CD4-positive, alpha-beta T cell (primary cell): ENCODE measurements at regions not wholly inside any gene's neighbourhood (a gene's known extent, or its start where the extent isn't known, plus 50 kb on each side); places are given as distances from the start of the nearest gene placed in this dataset.

Experiments used
- ATAC-seq: fragments of 200-7000 bp; cut with Tn5 transposase; one replicate; pipeline ENCODE4 v1.10.0; 2022; ENCODE audit warnings: mild to moderate bottlenecking; ENCODE audit not compliant: poor library complexity
- CTCF ChIA-PET: fragments of 350-600 bp; sonication (Branson Sonifier 250); formaldehyde crosslinking; loops from one replicate; lab custom pipeline; 2021; ENCODE audit warnings: antibody characterized with exemption, inconsistent platforms; lab: Charles Lee
- POLR2A ChIA-PET: fragments of 350-600 bp; sonication (Branson Sonifier 250); formaldehyde crosslinking; loops from one replicate; lab custom pipeline; 2021; ENCODE audit warnings: antibody characterized with exemption, inconsistent platforms; lab: Charles Lee
- DNase-seq, 14 experiments: peaks; one replicate each; pipeline ENCODE4 v3.0.0-alpha.2; 2013 to 2020; ENCODE audit warnings: mixed read lengths in 2 of 14
- H3K27ac ChIP-seq, 2 donors: one replicate each; pipeline versions ENCODE4 v1.5.1 to v1.7.0; 2013; ENCODE audit warnings: low read length in 2 of 2, low read depth in 1 of 2, mild to moderate bottlenecking in 1 of 2
- H3K27me3 ChIP-seq, 2 experiments: 1 replicate in 1 of 2; 2 replicates in 1 of 2; pipeline versions ENCODE4 v1.6.1 to v1.7.0; 2013; ENCODE audit warnings: low read length in 2 of 2, control low read depth in 1 of 2, mild to moderate bottlenecking in 1 of 2, moderate library complexity in 1 of 2; ENCODE audit not compliant: insufficient read depth in 2 of 2, control insufficient read depth in 1 of 2
- H3K36me3 ChIP-seq: one replicate; pipeline ENCODE4 v1.6.1; 2013; ENCODE audit warnings: low read length, control low read depth; ENCODE audit not compliant: insufficient read depth
- H3K4me1 ChIP-seq: one replicate; pipeline ENCODE4 v1.6.1; 2013; ENCODE audit warnings: low read length, control low read depth; ENCODE audit not compliant: insufficient read depth
- H3K4me3 ChIP-seq: one replicate; pipeline ENCODE4 v1.5.1; 2013; ENCODE audit warnings: mild to moderate bottlenecking, low read length, moderate library complexity
- H3K9me3 ChIP-seq, 2 experiments: 1 replicate in 1 of 2; 2 replicates in 1 of 2; pipeline versions ENCODE4 v1.6.1 to v1.7.0; 2013; ENCODE audit warnings: low read length in 2 of 2, mild to moderate bottlenecking in 2 of 2, control low read depth in 1 of 2, moderate library complexity in 1 of 2; ENCODE audit not compliant: control insufficient read depth in 1 of 2, insufficient read depth in 1 of 2
- H3K27ac Mint-ChIP-seq: one replicate; pipeline ENCODE4 v1.8.0; 2020; ENCODE audit warnings: mixed read lengths
- H3K27me3 Mint-ChIP-seq: one replicate; pipeline ENCODE4 v1.8.0; 2021; ENCODE audit warnings: mixed read lengths
- H3K36me3 Mint-ChIP-seq: one replicate; pipeline ENCODE4 v1.8.0; 2021; ENCODE audit warnings: low read depth, mixed read lengths
- H3K4me1 Mint-ChIP-seq: one replicate; pipeline ENCODE4 v1.8.0; 2021; ENCODE audit warnings: low read depth, mixed read lengths
- H3K4me3 Mint-ChIP-seq: one replicate; pipeline ENCODE4 v1.8.0; 2020; ENCODE audit warnings: mild to moderate bottlenecking, mixed read lengths
- H3K9me3 Mint-ChIP-seq: one replicate; pipeline ENCODE4 v1.8.0; 2020; ENCODE audit warnings: mixed read lengths
- intact Hi-C, 2 experiments: fragments of 100-400 bp; cut with DNase I in 1 of 2; cut with micrococcal nuclease in 1 of 2; formaldehyde crosslinking; loops; one replicate each; pipeline versions ENCODE4 v1.15.1 to v1.9.0; 2023 to 2025; cut with DNase I, micrococcal nuclease
- TF ChIP-seq, protein P1 (sequence below): fragments of 200-600 bp; IDR thresholded peaks from one replicate; pipeline ENCODE4 v1.8.0; 2022; ENCODE audit warnings: antibody characterized with exemption, mild to moderate bottlenecking

DNA sequence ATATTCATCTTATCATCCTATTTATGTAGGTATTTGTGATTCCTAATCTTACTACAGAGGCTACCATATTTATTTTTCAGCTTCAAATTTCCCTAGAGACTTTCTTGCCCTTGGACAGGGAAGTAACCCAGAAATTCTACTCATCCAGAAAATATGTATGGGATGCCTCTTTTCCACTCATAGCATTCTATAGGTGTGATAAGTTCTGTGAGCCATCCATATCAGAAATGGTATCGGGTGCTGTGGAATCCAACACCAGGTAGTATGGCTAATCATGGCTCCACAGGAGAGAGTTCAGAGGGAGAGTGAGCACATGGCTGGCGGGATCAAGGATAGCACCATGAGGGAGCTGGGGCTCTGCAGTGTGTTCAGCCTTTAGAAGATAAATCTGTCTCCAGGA lies 349.3 kb upstream of the ACTBL2 start:
- DNase-seq (no peak), ATAC-seq (no peak)
- CTCF ChIA-PET: no interaction called here
- Mint-ChIP-seq H3K27me3 (no peaks in the 10 kb centered on the region), H3K36me3 (no peaks in the 10 kb centered on the region), H3K4me3 (no peak overlapping the region), H3K9me3 (no peaks in the 10 kb centered on the region), H3K27ac (no peak overlapping the region), H3K4me1 (no peaks in the 10 kb centered on the region)
- Histone ChIP-seq H3K4me1 (no peaks in the 10 kb centered on the region), H3K27me3 (no peaks in the 10 kb centered on the region), H3K9me3 (no peaks in the 10 kb centered on the region), H3K4me3 (no peak overlapping the region), H3K36me3 (no peaks in the 10 kb centered on the region), H3K27ac (no peak overlapping the region)
- intact Hi-C loops: no loop called here
- TF ChIP-seq, protein P1, sequence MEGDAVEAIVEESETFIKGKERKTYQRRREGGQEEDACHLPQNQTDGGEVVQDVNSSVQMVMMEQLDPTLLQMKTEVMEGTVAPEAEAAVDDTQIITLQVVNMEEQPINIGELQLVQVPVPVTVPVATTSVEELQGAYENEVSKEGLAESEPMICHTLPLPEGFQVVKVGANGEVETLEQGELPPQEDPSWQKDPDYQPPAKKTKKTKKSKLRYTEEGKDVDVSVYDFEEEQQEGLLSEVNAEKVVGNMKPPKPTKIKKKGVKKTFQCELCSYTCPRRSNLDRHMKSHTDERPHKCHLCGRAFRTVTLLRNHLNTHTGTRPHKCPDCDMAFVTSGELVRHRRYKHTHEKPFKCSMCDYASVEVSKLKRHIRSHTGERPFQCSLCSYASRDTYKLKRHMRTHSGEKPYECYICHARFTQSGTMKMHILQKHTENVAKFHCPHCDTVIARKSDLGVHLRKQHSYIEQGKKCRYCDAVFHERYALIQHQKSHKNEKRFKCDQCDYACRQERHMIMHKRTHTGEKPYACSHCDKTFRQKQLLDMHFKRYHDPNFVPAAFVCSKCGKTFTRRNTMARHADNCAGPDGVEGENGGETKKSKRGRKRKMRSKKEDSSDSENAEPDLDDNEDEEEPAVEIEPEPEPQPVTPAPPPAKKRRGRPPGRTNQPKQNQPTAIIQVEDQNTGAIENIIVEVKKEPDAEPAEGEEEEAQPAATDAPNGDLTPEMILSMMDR: no peak
- POLR2A ChIA-PET: no interaction called here

DNA sequence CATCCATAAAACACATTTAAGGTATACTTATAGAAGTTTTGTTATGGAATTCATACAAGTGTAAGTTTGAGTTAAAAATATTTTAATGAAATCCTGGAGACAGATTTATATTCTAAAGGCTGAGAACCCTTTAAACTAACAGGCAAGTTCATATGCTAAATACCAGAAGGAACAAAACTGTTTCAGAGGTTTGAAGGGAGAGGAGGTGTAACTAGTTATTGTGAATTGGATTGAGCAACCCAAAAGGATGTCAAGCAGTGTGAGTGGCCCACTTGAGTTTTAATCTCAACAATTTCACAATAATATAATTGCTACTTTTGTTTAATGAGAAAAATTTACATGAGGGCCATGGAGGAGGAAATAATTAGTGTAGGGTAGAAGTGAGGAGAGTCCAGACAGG lies 348.5 kb upstream of the ACTBL2 start:
- Histone ChIP-seq H3K4me3 (no peak overlapping the region), H3K27ac (no peak overlapping the region), H3K9me3 (no peaks in the 10 kb centered on the region), H3K36me3 (no peaks in the 10 kb centered on the region), H3K27me3 (no peaks in the 10 kb centered on the region), H3K4me1 (no peaks in the 10 kb centered on the region)
- H3K27me3 Mint-ChIP-seq: no peaks in the 10 kb centered on the region
- ATAC-seq (no peak), DNase-seq (no peak)
- POLR2A ChIA-PET: no interaction called here
- TF ChIP-seq, protein P1: no peak
- CTCF ChIA-PET: no interaction called here
- intact Hi-C loops: no loop called here
- H3K4me3 Mint-ChIP-seq: no peak overlapping the region
- no peaks in the 10 kb centered on the region for H3K36me3 Mint-ChIP-seq
- no peak overlapping the region for H3K27ac Mint-ChIP-seq
- no peaks in the 10 kb centered on the region for H3K4me1 Mint-ChIP-seq
- no peaks in the 10 kb centered on the region for H3K9me3 Mint-ChIP-seq

DNA sequence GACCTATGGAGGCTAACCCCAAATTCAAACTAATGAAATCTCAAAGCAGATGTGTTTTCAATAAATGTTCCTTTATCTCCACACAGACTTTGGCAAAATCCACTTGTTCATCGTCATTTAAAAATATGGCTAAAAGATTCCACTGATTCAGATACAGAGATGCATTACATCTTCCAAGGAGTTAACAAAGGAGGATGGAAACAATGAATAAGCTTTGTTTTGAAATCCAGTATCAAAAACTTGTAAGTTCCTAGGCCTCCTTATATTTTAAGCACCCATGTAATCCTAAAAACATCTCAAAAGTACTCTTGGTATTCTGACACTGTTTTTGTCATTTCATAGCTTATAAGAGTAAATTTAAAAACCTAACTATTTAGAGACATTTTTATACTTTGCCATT lies 345.6 kb upstream of the ACTBL2 start:
- intact Hi-C loops: no loop called here
- TF ChIP-seq, protein P1: no peak
- Mint-ChIP-seq H3K27me3 (no peaks in the 10 kb centered on the region), H3K27ac (no peak overlapping the region), H3K9me3 (no peaks in the 10 kb centered on the region), H3K36me3 (no peaks in the 10 kb centered on the region), H3K4me1 (no peaks in the 10 kb centered on the region), H3K4me3 (no peak overlapping the region)
- Histone ChIP-seq H3K27me3 (no peaks in the 10 kb centered on the region), H3K9me3 (no peaks in the 10 kb centered on the region), H3K4me3 (no peak overlapping the region), H3K36me3 (no peaks in the 10 kb centered on the region), H3K4me1 (no peaks in the 10 kb centered on the region), H3K27ac (no peak overlapping the region)
- ChIA-PET CTCF (no interaction called here), POLR2A (no interaction called here)
- ATAC-seq: no peak
- no peak for DNase-seq
